Embryonic facial prominence (tissue), 1 donor: ENCODE measurements at regions not wholly inside any gene's neighbourhood (a gene's known extent, or its start where the extent isn't known, plus 50 kb on each side); places are given as distances from the start of the nearest gene placed in this dataset.

Experiments used
- DNase-seq: peaks from one replicate; pipeline ENCODE4 v3.0.0-alpha.2; 2016; ENCODE audit errors: extremely low spot score

GRCh38 chr2:146817613-146818012, 1027.2 kb upstream of the ACVR2A start:
- no peak for DNase-seq

- DNase-seq = no peak
These were observed 1029.9 kb upstream of the ACVR2A start for GRCh38 chr2:146814971-146815370.

DNA sequence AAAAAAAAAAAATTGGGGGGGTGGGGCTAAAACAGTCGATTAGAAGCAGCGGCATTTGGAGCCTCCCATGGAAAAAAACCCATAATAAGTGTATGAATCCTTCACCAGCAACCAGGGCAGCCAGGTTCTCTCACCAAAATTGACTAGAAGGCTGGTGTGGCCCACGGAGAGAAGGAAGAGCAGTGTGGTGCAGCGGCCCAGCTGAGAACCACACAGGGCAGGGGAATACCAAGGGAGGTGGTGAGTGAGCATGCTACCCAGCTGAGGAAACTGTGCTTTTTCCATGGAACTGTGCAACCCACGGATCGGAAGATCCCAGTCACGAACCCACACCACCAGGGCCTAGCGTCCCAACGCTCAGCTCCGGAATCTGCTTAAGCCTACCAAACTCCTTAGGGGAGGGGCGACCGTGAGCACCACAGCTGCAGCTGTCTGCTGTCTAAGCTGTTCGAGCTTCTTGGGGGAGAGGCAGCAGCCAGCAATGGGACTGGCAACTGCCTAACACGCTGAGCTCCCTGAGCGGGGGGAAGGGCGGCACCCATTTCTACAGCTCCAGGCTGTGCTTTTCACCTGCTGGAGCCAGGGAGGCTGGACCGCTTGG, 1037.2 kb upstream of the ACVR2A start:
- no peak for DNase-seq

DNA sequence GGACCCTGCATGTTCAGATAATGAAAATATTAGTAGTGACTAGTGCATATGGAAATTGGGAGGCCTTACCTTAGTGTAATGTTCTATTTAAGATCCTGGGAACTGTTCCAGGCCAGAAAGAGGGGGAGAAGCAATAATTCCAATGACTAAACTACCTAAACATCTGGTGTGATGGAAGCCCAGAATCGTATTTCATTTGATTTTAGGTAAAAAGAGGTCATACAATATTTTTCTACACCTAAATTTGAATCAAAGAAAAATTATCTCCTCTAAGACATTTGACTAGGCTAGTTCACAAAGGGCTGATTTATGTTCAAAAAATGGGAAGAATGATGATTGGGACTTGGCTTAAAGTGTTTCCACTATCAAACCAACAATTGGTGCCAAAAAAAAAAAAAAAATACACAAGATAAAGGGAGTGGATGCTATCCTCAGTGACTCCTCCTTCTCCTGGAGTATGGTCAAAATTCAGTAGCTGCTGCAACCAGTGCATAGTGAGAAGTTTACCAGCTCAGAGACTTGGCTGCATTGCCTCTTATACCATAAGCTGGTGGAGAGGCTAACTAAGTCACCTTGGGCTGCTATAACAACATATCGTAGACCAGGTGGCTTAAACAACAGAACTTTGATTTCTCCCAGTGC, 1038.3 kb upstream of the ACVR2A start:
- no peak for DNase-seq

- no peak for DNase-seq
These were observed 1040.5 kb upstream of the ACVR2A start for GRCh38 chr2:146804288-146804687.

DNA sequence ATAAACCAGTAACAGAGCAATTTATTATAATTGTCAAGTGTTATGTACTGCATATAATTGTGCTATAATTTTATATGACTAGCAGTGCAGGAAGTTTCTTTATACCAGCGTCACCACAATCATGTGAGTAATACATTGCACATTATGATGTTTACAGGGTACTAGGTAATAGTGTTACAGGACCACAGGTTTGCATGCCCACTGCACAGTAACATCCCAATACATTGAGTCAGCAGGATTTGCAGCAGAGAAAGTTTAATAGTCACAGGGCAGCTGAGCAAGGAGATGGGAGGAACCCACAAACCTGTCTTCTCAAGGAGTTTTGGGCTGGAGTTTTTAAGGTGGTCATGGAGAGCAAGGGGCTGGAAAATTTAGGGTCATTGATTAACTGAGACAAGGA, 1042.9 kb upstream of the ACVR2A start:
- no peak for DNase-seq

DNA sequence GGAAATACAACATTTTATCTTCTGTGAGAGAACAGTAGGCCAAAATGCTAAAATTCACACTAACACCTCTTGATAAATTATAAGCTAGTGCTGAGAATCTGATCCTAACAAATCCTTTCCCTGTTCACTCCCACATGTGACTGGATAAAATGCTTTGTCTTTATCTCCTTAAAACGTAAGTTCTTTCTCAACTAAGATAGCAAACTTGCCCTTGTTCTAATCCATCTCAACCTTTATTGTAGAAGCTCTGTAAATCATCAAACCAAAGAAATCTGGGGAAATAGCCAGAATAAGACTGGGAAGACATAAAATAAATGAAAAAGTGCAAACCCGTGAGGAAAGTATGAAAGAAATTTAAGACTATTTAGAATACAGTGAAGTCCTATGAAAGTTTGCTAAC, 1058.4 kb upstream of the ACVR2A start:
- no peak for DNase-seq

- no peak for DNase-seq
These were observed 1059.7 kb upstream of the ACVR2A start for GRCh38 chr2:146785101-146785500.

GRCh38 chr2:146784602-146785001, 1060.2 kb upstream of the ACVR2A start:
- DNase-seq = no peak

DNA sequence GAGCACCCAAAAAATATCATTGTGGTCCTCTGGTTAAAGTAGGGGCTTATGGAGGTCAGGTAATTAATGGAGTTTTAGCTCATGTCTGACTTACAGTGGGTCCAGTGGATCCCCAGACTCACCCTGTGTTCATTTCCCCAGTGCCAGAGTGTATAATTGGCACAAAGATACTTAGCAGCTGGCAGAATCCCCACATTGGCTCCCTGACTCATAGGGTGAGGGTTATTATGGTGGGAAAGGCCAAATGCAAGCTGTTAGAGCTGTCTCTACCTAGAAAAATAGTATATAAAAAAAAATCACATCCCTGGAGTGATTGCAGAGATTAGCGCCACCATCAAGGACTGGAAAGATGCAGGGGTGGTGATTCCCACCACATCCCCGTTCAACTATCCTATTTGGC, 1067.6 kb upstream of the ACVR2A start:
- DNase-seq = no peak

GRCh38 chr2:146776596-146776995, 1068.2 kb upstream of the ACVR2A start:
- DNase-seq = no peak

DNA sequence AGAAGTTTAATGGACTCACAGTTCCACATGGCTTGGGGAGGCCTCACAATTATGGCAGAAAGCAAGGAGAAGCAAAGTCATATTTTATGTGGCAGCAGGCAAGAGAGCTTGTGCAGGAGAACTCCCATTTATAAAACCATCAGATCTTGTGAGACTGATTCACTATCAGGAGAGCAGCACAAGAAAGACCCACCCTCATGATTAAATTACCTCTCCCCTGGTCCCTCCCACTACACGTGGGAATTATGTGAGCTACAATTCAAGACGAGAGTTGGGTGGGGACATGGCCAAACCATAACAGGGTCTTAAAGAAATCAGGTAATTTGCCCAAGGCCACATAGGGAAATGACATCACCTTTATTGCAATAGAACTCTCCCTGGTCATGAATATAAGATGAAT, 1073.3 kb upstream of the ACVR2A start:
- DNase-seq = no peak

DNA sequence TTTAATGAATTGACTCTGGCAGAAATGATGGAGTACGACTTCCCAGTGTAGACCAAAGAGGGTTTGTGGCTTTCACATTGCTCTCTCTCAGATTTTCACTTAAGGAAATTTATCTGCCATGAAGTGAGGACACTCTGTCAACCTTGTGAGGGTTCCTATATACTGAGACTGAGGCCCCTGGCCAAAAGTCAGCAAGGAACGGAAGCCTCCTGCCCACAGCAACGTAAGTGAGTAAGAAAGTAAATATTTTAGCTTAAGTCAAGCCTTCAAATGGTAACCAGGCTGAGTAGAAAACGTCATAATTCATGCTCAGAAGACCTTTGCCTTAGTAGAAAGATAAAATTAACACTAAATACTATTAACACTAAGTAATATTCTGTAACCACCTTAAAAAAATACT, 1080.5 kb upstream of the ACVR2A start:
- no peak for DNase-seq

DNA sequence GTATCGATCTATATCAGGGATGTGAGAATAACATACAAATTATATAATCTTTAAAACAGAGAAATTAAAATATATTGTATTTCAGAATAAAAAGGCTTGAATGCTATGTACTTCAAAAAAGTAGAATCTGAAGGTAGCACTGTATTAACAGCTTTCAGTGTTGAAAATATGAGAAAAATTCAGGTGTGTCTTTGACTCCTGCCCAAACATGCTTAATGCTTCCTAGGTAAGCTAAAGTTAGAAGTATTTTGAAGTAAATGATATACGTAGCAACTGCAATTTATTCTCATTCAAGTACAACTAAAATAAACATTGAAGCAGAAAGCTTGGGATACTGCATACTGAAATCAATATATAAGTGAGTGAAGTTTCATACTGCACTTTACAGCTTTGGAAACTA, 1082.0 kb upstream of the ACVR2A start:
- DNase-seq = peak; percentile 12

GRCh38 chr2:146754606-146755005, 1090.2 kb upstream of the ACVR2A start:
- DNase-seq = no peak

DNA sequence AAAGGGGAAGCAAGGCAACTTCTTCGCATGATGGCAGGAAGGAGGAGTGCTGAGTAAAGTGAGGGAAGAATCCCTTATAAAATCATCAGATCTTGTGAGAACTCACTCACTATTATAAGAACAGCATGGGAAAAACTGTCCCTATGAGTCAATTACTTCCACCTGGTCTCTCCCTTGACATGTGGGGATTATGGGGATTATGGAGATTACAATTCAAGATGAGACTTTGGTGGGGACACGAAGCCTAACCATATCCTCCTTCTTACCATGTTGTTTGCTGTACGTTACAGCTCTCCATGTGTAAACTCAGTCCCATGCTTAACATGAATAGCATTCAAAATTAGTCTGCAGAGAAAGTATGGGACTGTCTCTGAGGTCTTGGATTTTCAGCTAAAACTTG, 1096.8 kb upstream of the ACVR2A start:
- DNase-seq = no peak

GRCh38 chr2:146741260-146741659, 1103.6 kb upstream of the ACVR2A start:
- DNase-seq = no peak

- no peak for DNase-seq
These were observed 1110.0 kb upstream of the ACVR2A start for GRCh38 chr2:146734821-146735190.

DNA sequence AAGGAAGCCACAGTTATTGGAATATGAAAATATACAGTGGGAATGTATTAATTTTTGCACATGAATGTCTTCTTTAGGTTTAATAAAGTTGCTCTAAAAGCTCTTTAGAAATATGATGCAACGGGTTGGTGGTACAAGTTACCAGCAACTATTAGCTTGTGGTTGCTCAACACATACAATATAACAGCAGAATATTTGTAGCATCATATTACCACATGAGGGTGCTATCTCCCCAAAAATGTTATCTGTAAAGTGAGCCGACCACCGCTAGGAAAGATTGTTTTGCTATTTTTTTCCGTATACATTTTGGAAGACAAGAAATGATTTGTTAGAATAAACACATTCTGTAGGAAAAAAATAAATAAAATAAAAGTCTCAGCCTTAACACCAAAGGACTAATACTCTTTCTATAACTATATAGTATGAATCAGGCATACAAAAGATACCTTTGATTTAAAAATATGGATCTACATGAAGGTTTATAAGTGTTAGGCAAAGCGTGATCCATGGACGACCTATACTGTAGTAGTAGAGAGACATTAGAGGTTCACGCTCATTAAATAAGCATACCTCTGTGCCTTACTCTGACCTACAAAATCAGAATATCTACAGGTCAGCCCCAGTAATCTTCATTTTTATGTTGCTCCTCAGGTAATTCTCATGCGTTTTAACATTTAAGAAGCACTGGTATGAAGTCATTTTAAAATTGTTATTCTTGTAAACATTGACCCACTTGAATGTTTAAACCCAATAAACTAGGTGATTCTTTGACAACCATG, 1110.6 kb upstream of the ACVR2A start:
- peak; percentile 78 for DNase-seq

GRCh38 chr2:146730882-146731281, 1113.9 kb upstream of the ACVR2A start:
- no peak for DNase-seq

- no peak for DNase-seq
These were observed 1123.3 kb upstream of the ACVR2A start for GRCh38 chr2:146721486-146721885.

GRCh38 chr2:146720170-146720569, 1124.7 kb upstream of the ACVR2A start:
- no peak for DNase-seq

- DNase-seq = no peak
These were observed 1128.2 kb upstream of the ACVR2A start for GRCh38 chr2:146716591-146716990.
